Prostate gland (tissue), 2 donors: ENCODE measurements at regions not wholly inside any gene's neighbourhood (a gene's known extent, or its start where the extent isn't known, plus 50 kb on each side); places are given as distances from the start of the nearest gene placed in this dataset.

Source experiments
- CTCF ChIP-seq, 4 experiments: fragments of 200-600 bp in 2 of 4; fragments of 450-650 bp in 2 of 4; sonication (generic) in 2 of 4; IDR thresholded peaks; 1 replicate in 3 of 4; 2 replicates in 1 of 4; pipeline ENCODE4 v1.5.1; 2016 to 2019; ENCODE audit warnings: antibody characterized with exemption in 4 of 4, mild to moderate bottlenecking in 2 of 4, moderate library complexity in 2 of 4
- POLR2AphosphoS5 ChIP-seq: sonication (generic); formaldehyde crosslinking; IDR thresholded peaks from one replicate; pipeline ENCODE4 v1.6.1; 2017; ENCODE audit warnings: antibody characterized with exemption

- TF ChIP-seq CTCF (IDR thresholded peaks at IDR 0.05) = no peak
- TF ChIP-seq POLR2AphosphoS5 = no peak
Measured at GRCh38 chr2:175475130-175475529, 293.6 kb upstream of the ATP5MC3 start.
